Keratinocyte (primary cell): ENCODE measurements at regions not wholly inside any gene's neighbourhood (a gene's known extent, or its start where the extent isn't known, plus 50 kb on each side); places are given as distances from the start of the nearest gene placed in this dataset.

Experiments used
- DNase-seq: peaks from one replicate; pipeline ENCODE4 v3.0.0-alpha.2; 2011; ENCODE audit warnings: low read depth, missing footprints, low spot score
- FAIRE-seq: peaks from 2 replicates; lab custom pipeline; 2011; peaks lifted over from hg19 to GRCh38; lab: Jason Lieb, UNC
- H2AFZ ChIP-seq: 2 replicates; pipeline ENCODE4 v1.6.0; 2012; ENCODE audit warnings: low read length, control low read depth, inconsistent platforms; ENCODE audit not compliant: control insufficient read depth
- H3K27ac ChIP-seq: 2 replicates; pipeline ENCODE4 v1.5.1; 2011; ENCODE audit warnings: low read length; ENCODE audit not compliant: control insufficient read depth, insufficient read depth
- H3K27me3 ChIP-seq: 3 replicates; pipeline ENCODE4 v1.6.0; 2011; ENCODE audit warnings: low read length; ENCODE audit not compliant: control insufficient read depth, insufficient read depth; ENCODE audit errors: extremely low read depth
- H3K36me3 ChIP-seq, 2 experiments: 2 replicates in 1 of 2; 3 replicates in 1 of 2; pipeline ENCODE4 v1.5.1; 2011; ENCODE audit warnings: low read length in 2 of 2, mild to moderate bottlenecking in 1 of 2; ENCODE audit not compliant: control insufficient read depth in 2 of 2, insufficient read depth in 2 of 2; ENCODE audit errors: extremely low read depth in 1 of 2
- H3K4me1 ChIP-seq: 3 replicates; pipeline ENCODE4 v1.5.1; 2011; ENCODE audit warnings: low read length; ENCODE audit not compliant: control insufficient read depth, insufficient read depth; ENCODE audit errors: extremely low read depth
- H3K4me2 ChIP-seq: 3 replicates; pipeline ENCODE4 v1.6.0; 2011; ENCODE audit warnings: low read depth, low read length; ENCODE audit not compliant: control insufficient read depth, insufficient read depth; ENCODE audit errors: extremely low read depth
- H3K4me3 ChIP-seq, 3 experiments: fragments of 200-600 bp in 1 of 3; sonication (generic) in 1 of 3; 2 replicates in 2 of 3; 3 replicates in 1 of 3; pipeline ENCODE4 v1.5.1; 2011 to 2016; ENCODE audit warnings: low read length in 3 of 3, mild to moderate bottlenecking in 3 of 3, control low read depth in 2 of 3, inconsistent platforms in 1 of 3, low read depth in 1 of 3, mixed read lengths in 1 of 3, mixed run types in 1 of 3, moderate library complexity in 1 of 3; ENCODE audit not compliant: control insufficient read depth in 2 of 3, insufficient read depth in 2 of 3; ENCODE audit errors: extremely low read depth in 1 of 3
- H3K79me2 ChIP-seq: 2 replicates; pipeline ENCODE4 v1.6.0; 2012; ENCODE audit warnings: low read length; ENCODE audit not compliant: control insufficient read depth, insufficient read depth
- H3K9ac ChIP-seq: 3 replicates; pipeline ENCODE4 v1.6.0; 2011; ENCODE audit warnings: low read length; ENCODE audit not compliant: control insufficient read depth, insufficient read depth; ENCODE audit errors: extremely low read depth
- H3K9me1 ChIP-seq: 3 replicates; pipeline ENCODE4 v1.6.0; 2011; ENCODE audit warnings: low read length; ENCODE audit not compliant: control insufficient read depth, insufficient read depth; ENCODE audit errors: extremely low read depth
- H3K9me3 ChIP-seq: 2 replicates; pipeline ENCODE4 v1.5.1; 2012; ENCODE audit warnings: low read depth, low read length; ENCODE audit not compliant: control insufficient read depth
- H4K20me1 ChIP-seq: 3 replicates; pipeline ENCODE4 v1.6.0; 2011; ENCODE audit warnings: low read length; ENCODE audit not compliant: control insufficient read depth, insufficient read depth; ENCODE audit errors: extremely low read depth
- CTCF ChIP-seq, 3 experiments: IDR thresholded peaks in 1 of 3; conservative IDR thresholded peaks in 1 of 3; optimal IDR thresholded peaks in 1 of 3; 2 replicates in 2 of 3; 3 replicates in 1 of 3; pipeline versions ENCODE3 to v1.5.1; 2011; ENCODE audit warnings: low read length in 3 of 3, mild to moderate bottlenecking in 3 of 3, moderate library complexity in 2 of 3, control low read depth in 1 of 3, inconsistent platforms in 1 of 3; ENCODE audit not compliant: insufficient read depth in 2 of 3; ENCODE audit errors: extremely low read depth in 1 of 3
- EZH2 ChIP-seq: IDR thresholded peaks from one replicate; pipeline ENCODE4 v1.6.1; 2012; ENCODE audit warnings: inconsistent platforms, mild to moderate bottlenecking, low read length, moderate library complexity
- dilution Hi-C: fragments of 300-500 bp; cut with MboI; formaldehyde crosslinking; loops from one replicate; pipeline ENCODE4 v1.7.0; 2020; ENCODE audit warnings: low sequenced_read_pairs; ENCODE audit not compliant: extremely low pct_ligation_motif_present

- dilution Hi-C loops = no loop called here
- no peaks in the 10 kb centered on the region for H3K79me2 ChIP-seq
- no peaks in the 10 kb centered on the region for H3K27me3 ChIP-seq
- no peaks in the 10 kb centered on the region for H4K20me1 ChIP-seq
- H3K4me3 ChIP-seq = no peak overlapping the region
- H3K9me1 ChIP-seq = no peaks in the 10 kb centered on the region
- no peaks in the 10 kb centered on the region for H3K36me3 ChIP-seq
- no peak for TF ChIP-seq CTCF (optimal IDR thresholded peaks at IDR 0.05 in 1 of 3, IDR thresholded peaks at IDR 0.05 in 1 of 3, conservative IDR thresholded peaks at IDR 0.05 in 1 of 3; ENCODE audit: extremely low read depth in 1 of 3, insufficient read depth in 2 of 3, low read length in 3 of 3)
- no peak for TF ChIP-seq EZH2
- DNase-seq (no peak), FAIRE-seq (no peak)
- no peak overlapping the region for H2AFZ ChIP-seq
- no peaks in the 10 kb centered on the region for H3K4me1 ChIP-seq
- H3K27ac ChIP-seq = no peak overlapping the region
- no peak overlapping the region for H3K9ac ChIP-seq
- no peak overlapping the region for H3K4me2 ChIP-seq
- no peaks in the 10 kb centered on the region for H3K9me3 ChIP-seq
These were observed 83.2 kb upstream of the CYP1B1 start for GRCh38 chr2:38159191-38159590.

- H3K9me3 ChIP-seq = no peaks in the 10 kb centered on the region
- dilution Hi-C loops = no loop called here
- FAIRE-seq = no peak
These were observed 82.6 kb upstream of the CYP1B1 start for GRCh38 chr2:38158378-38159118.

More at GRCh38 chr2:38158378-38159118, 82.6 kb upstream of the CYP1B1 start:
- H3K36me3 ChIP-seq = no peaks in the 10 kb centered on the region
- no peaks in the 10 kb centered on the region for H3K79me2 ChIP-seq
- H2AFZ ChIP-seq = no peak overlapping the region
- H3K4me2 ChIP-seq = no peak overlapping the region
- H3K27ac ChIP-seq = no peak overlapping the region
- H4K20me1 ChIP-seq = no peaks in the 10 kb centered on the region
- TF ChIP-seq EZH2 = no peak
- TF ChIP-seq CTCF (optimal IDR thresholded peaks at IDR 0.05 in 1 of 3, IDR thresholded peaks at IDR 0.05 in 1 of 3, conservative IDR thresholded peaks at IDR 0.05 in 1 of 3; ENCODE audit: extremely low read depth in 1 of 3, insufficient read depth in 2 of 3, low read length in 3 of 3) = no peak
- H3K9ac ChIP-seq = no peak overlapping the region
- no peaks in the 10 kb centered on the region for H3K4me1 ChIP-seq
- no peak overlapping the region for H3K4me3 ChIP-seq
- H3K9me1 ChIP-seq = no peaks in the 10 kb centered on the region
- no peak for DNase-seq
- H3K27me3 ChIP-seq = no peaks in the 10 kb centered on the region
